HEK293 (cell line): ENCODE measurements at regions not wholly inside any gene's neighbourhood (a gene's known extent, or its start where the extent isn't known, plus 50 kb on each side); places are given as distances from the start of the nearest gene placed in this dataset.
A peak's percentile ranks its signal among the peaks of the same experiment; 100 is the strongest.

Source experiments
- ATF2 ChIP-seq: fragments of 450-650 bp; formaldehyde crosslinking; IDR thresholded peaks from 2 replicates; pipeline ENCODE4 v1.5.1; 2016; ENCODE audit warnings: missing biosample characterization, missing genetic modification characterization, low read depth
- CTCF ChIP-seq: fragments of 450-650 bp; formaldehyde crosslinking; IDR thresholded peaks from 2 replicates; pipeline ENCODE4 v1.5.1; 2016; ENCODE audit warnings: missing biosample characterization, missing genetic modification characterization
- FEZF1 ChIP-seq: fragments of 450-650 bp; formaldehyde crosslinking; IDR thresholded peaks from 2 replicates; pipeline ENCODE4 v1.5.1; 2016; ENCODE audit warnings: missing biosample characterization, missing genetic modification characterization
- GLIS1 ChIP-seq: fragments of 450-650 bp; formaldehyde crosslinking; IDR thresholded peaks from 2 replicates; pipeline ENCODE4 v1.5.1; 2016; ENCODE audit warnings: missing biosample characterization, missing genetic modification characterization
- HOXC10 ChIP-seq: sonication (generic); formaldehyde crosslinking; IDR thresholded peaks from 2 replicates; pipeline ENCODE4 v1.8.1; 2023; ENCODE audit warnings: mild to moderate bottlenecking, missing genetic modification reagents
- KLF1 ChIP-seq: fragments of 450-650 bp; formaldehyde crosslinking; IDR thresholded peaks from 2 replicates; pipeline ENCODE4 v1.5.1; 2016; ENCODE audit warnings: missing biosample characterization, missing genetic modification characterization
- MZF1 ChIP-seq: fragments of 450-650 bp; formaldehyde crosslinking; IDR thresholded peaks from 2 replicates; pipeline ENCODE4 v1.5.1; 2017; ENCODE audit warnings: missing biosample characterization, missing genetic modification characterization, borderline replicate concordance
- PBX3 ChIP-seq: sonication (generic); formaldehyde crosslinking; IDR thresholded peaks from 2 replicates; pipeline ENCODE4 v1.8.1; 2022; ENCODE audit warnings: mild to moderate bottlenecking, moderate library complexity, missing genetic modification reagents
- ZBTB17 ChIP-seq: fragments of 450-650 bp; formaldehyde crosslinking; IDR thresholded peaks from 2 replicates; pipeline ENCODE4 v1.5.1; 2016; ENCODE audit warnings: missing biosample characterization, missing genetic modification characterization
- ZBTB26 ChIP-seq: fragments of 450-650 bp; formaldehyde crosslinking; optimal IDR thresholded peaks from 2 replicates; pipeline ENCODE3; 2016; ENCODE audit warnings: missing biosample characterization, mild to moderate bottlenecking, missing genetic modification characterization
- ZFP37 ChIP-seq: fragments of 450-650 bp; formaldehyde crosslinking; IDR thresholded peaks from 2 replicates; pipeline ENCODE4 v1.5.1; 2016; ENCODE audit warnings: missing biosample characterization, missing genetic modification characterization
- ZFP41 ChIP-seq: fragments of 450-650 bp; formaldehyde crosslinking; IDR thresholded peaks from 2 replicates; pipeline ENCODE4 v1.5.1; 2016; ENCODE audit warnings: missing biosample characterization, missing genetic modification characterization, borderline replicate concordance
- ZNF18 ChIP-seq: fragments of 450-650 bp; formaldehyde crosslinking; IDR thresholded peaks from 2 replicates; pipeline ENCODE4 v1.5.1; 2016; ENCODE audit warnings: missing biosample characterization, missing genetic modification characterization
- ZNF23 ChIP-seq: fragments of 450-650 bp; formaldehyde crosslinking; IDR thresholded peaks from 2 replicates; pipeline ENCODE4 v1.5.1; 2016; ENCODE audit warnings: missing biosample characterization, missing genetic modification characterization, borderline replicate concordance
- ZNF26 ChIP-seq: fragments of 450-650 bp; formaldehyde crosslinking; IDR thresholded peaks from 2 replicates; pipeline ENCODE4 v1.5.1; 2016; ENCODE audit warnings: missing biosample characterization, missing genetic modification characterization
- ZNF266 ChIP-seq: fragments of 450-650 bp; formaldehyde crosslinking; IDR thresholded peaks from 2 replicates; pipeline ENCODE4 v1.5.1; 2016; ENCODE audit warnings: missing biosample characterization, missing genetic modification characterization, low read depth
- ZNF354C ChIP-seq: fragments of 450-650 bp; formaldehyde crosslinking; IDR thresholded peaks from 2 replicates; pipeline ENCODE4 v1.5.1; 2016; ENCODE audit warnings: missing biosample characterization, missing genetic modification characterization, low read depth, borderline replicate concordance
- ZNF404 ChIP-seq: fragments of 450-650 bp; formaldehyde crosslinking; IDR thresholded peaks from 2 replicates; pipeline ENCODE4 v1.5.1; 2017; ENCODE audit warnings: missing biosample characterization, missing genetic modification characterization
- ZNF473 ChIP-seq: fragments of 450-650 bp; formaldehyde crosslinking; IDR thresholded peaks from 2 replicates; pipeline ENCODE4 v1.5.1; 2017; ENCODE audit warnings: missing biosample characterization, missing genetic modification characterization
- ZNF521 ChIP-seq: fragments of 450-650 bp; formaldehyde crosslinking; IDR thresholded peaks from 2 replicates; pipeline ENCODE4 v1.5.1; 2017; ENCODE audit warnings: missing biosample characterization, mild to moderate bottlenecking, missing genetic modification characterization
- ZNF544 ChIP-seq: fragments of 450-650 bp; formaldehyde crosslinking; IDR thresholded peaks from 2 replicates; pipeline ENCODE4 v1.5.0; 2017; ENCODE audit warnings: missing biosample characterization, missing genetic modification characterization
- ZNF610 ChIP-seq: fragments of 450-650 bp; formaldehyde crosslinking; IDR thresholded peaks from 2 replicates; pipeline ENCODE4 v1.5.1; 2016; ENCODE audit warnings: missing biosample characterization, missing genetic modification characterization, borderline replicate concordance
- ZNF623 ChIP-seq: fragments of 450-650 bp; formaldehyde crosslinking; IDR thresholded peaks from 2 replicates; pipeline ENCODE4 v1.5.1; 2016; ENCODE audit warnings: missing biosample characterization, missing genetic modification characterization
- ZNF670 ChIP-seq: fragments of 450-650 bp; formaldehyde crosslinking; IDR thresholded peaks from 2 replicates; pipeline ENCODE4 v1.5.1; 2016; ENCODE audit warnings: missing biosample characterization, missing genetic modification characterization, low read depth
- ZNF692 ChIP-seq: fragments of 450-650 bp; formaldehyde crosslinking; IDR thresholded peaks from 2 replicates; pipeline ENCODE4 v1.5.1; 2016; ENCODE audit warnings: missing biosample characterization, missing genetic modification characterization
- ZNF785 ChIP-seq: fragments of 450-650 bp; formaldehyde crosslinking; IDR thresholded peaks from 2 replicates; pipeline ENCODE4 v1.5.1; 2016; ENCODE audit warnings: missing biosample characterization, missing genetic modification characterization
- ZNF791 ChIP-seq: fragments of 450-650 bp; formaldehyde crosslinking; IDR thresholded peaks from 2 replicates; pipeline ENCODE4 v1.5.1; 2016; ENCODE audit warnings: missing biosample characterization, missing genetic modification characterization
- ZNF792 ChIP-seq: fragments of 450-650 bp; formaldehyde crosslinking; IDR thresholded peaks from 2 replicates; pipeline ENCODE4 v1.5.1; 2016; ENCODE audit warnings: missing biosample characterization, missing genetic modification characterization
- ZSCAN18 ChIP-seq: fragments of 450-650 bp; formaldehyde crosslinking; IDR thresholded peaks from 2 replicates; pipeline ENCODE4 v1.5.1; 2016; ENCODE audit warnings: missing biosample characterization, missing genetic modification characterization
- ZSCAN30 ChIP-seq: fragments of 450-650 bp; IDR thresholded peaks from 2 replicates; pipeline ENCODE4 v1.5.1; 2018; ENCODE audit warnings: missing biosample characterization, mild to moderate bottlenecking, missing genetic modification characterization, moderate library complexity

GRCh38 chr1:228977741-228978140, 242.5 kb downstream of the RHOU start (continued):
- TF ChIP-seq ZNF354C (tag by site-specific recombination) (no peak), ZNF23 (tag by site-specific recombination) (0 out of 2 replicates have a peak, but pooled peaks have one; percentile 27), ZNF692 (tag by site-specific recombination) (no peak), ZSCAN30 (no peak), ZNF544 (tag by site-specific recombination) (0 out of 2 replicates have a peak, but pooled peaks have one; percentile 46), ZNF404 (tag by site-specific recombination) (no peak), MZF1 (tag by site-specific recombination) (no peak), ZNF670 (tag by site-specific recombination) (peak; percentile 85), ZFP41 (tag by site-specific recombination) (no peak), CTCF (tag by site-specific recombination) (no peak), KLF1 (tag by site-specific recombination) (no peak), ZNF623 (tag by site-specific recombination) (no peak), PBX3 (no peak), ZNF610 (tag by site-specific recombination) (no peak), ZNF26 (tag by site-specific recombination) (no peak), ZNF791 (tag by site-specific recombination) (no peak), ZNF473 (tag by site-specific recombination) (peak; percentile 38; the same call in 1 of the 2 replicates), ZNF521 (0 out of 2 replicates have a peak, but pooled peaks have one; percentile 29), ZNF785 (tag by site-specific recombination) (peak; percentile 64; the same call in 1 of the 2 replicates), ZBTB26 (tag by site-specific recombination) (no peak), FEZF1 (tag by site-specific recombination) (no peak), ZNF266 (tag by site-specific recombination) (no peak), ZBTB17 (tag by site-specific recombination) (no peak), ZSCAN18 (tag by site-specific recombination) (no peak), GLIS1 (no peak), ZNF18 (tag by site-specific recombination) (0 out of 2 replicates have a peak, but pooled peaks have one; percentile 69), ZFP37 (tag by site-specific recombination) (no peak), ZNF792 (tag by site-specific recombination) (no peak), HOXC10 (CRISPR knock-in tag) (no peak), ATF2 (tag by site-specific recombination) (no peak)
